HEK293 (cell line): ENCODE measurements at regions not wholly inside any gene's neighbourhood (a gene's known extent, or its start where the extent isn't known, plus 50 kb on each side); places are given as distances from the start of the nearest gene placed in this dataset.

ENCODE experiments used
- CTCF ChIA-PET: fragments of 350-600 bp; formaldehyde crosslinking; extraction: SDS; loops from one replicate; lab custom pipeline; 2021; ENCODE audit warnings: antibody characterized with exemption; lab: Yijun Ruan, JAX
- POLR2A ChIA-PET: fragments of 300-600 bp; formaldehyde crosslinking; extraction: SDS; loops from one replicate; lab custom pipeline; 2020; ENCODE audit warnings: antibody characterized with exemption, inconsistent platforms; lab: Yijun Ruan, JAX
- H3K27ac ChIP-seq: fragments of 200-500 bp; sonication (Bioruptor generic); 2 replicates; pipeline ENCODE4 v1.5.1; 2014; ENCODE audit warnings: low read depth, low read length, control low read depth, inconsistent platforms; ENCODE audit errors: extremely low read depth
- H3K36me3 ChIP-seq, 2 experiments: fragments of 200-500 bp in 1 of 2; sonication (Bioruptor generic) in 1 of 2; 1 replicate in 1 of 2; 2 replicates in 1 of 2; pipeline ENCODE4 v1.5.1; 2014 to 2017; ENCODE audit warnings: inconsistent platforms in 2 of 2, low read length in 2 of 2; ENCODE audit not compliant: control insufficient read depth in 2 of 2, insufficient read depth in 1 of 2
- H3K4me1 ChIP-seq: fragments of 200-500 bp; sonication (Bioruptor generic); 2 replicates; pipeline ENCODE4 v1.5.1; 2014; ENCODE audit warnings: mild to moderate bottlenecking, low read length, inconsistent platforms; ENCODE audit not compliant: control insufficient read depth, insufficient read depth
- H3K4me3 ChIP-seq: 2 replicates; pipeline ENCODE4 v1.5.1; 2011; ENCODE audit warnings: low read depth, mild to moderate bottlenecking, control low read depth, low read length, moderate library complexity
- H3K9me3 ChIP-seq: fragments of 200-500 bp; sonication (Bioruptor generic); 2 replicates; pipeline ENCODE4 v1.5.1; 2014; ENCODE audit warnings: low read depth, low read length, inconsistent platforms; ENCODE audit not compliant: control insufficient read depth, insufficient read depth
- EGR2 ChIP-seq: fragments of 450-650 bp; formaldehyde crosslinking; IDR thresholded peaks from 2 replicates; pipeline ENCODE4 v1.5.1; 2016; ENCODE audit warnings: low read depth, missing biosample characterization, missing genetic modification characterization
- GFI1B ChIP-seq: fragments of 450-650 bp; formaldehyde crosslinking; IDR thresholded peaks from 2 replicates; pipeline ENCODE4 v1.5.1; 2016; ENCODE audit warnings: missing biosample characterization, missing genetic modification characterization
- GLIS1 ChIP-seq: fragments of 450-650 bp; formaldehyde crosslinking; IDR thresholded peaks from 2 replicates; pipeline ENCODE4 v1.5.1; 2016; ENCODE audit warnings: missing biosample characterization, missing genetic modification characterization
- SP3 ChIP-seq: fragments of 450-650 bp; formaldehyde crosslinking; IDR thresholded peaks from 2 replicates; pipeline ENCODE4 v1.5.1; 2016; ENCODE audit warnings: missing biosample characterization, missing genetic modification characterization
- ZBTB1 ChIP-seq: fragments of 450-650 bp; formaldehyde crosslinking; IDR thresholded peaks from 2 replicates; pipeline ENCODE4 v1.5.1; 2016; ENCODE audit warnings: missing biosample characterization, missing genetic modification characterization
- ZBTB17 ChIP-seq: fragments of 450-650 bp; formaldehyde crosslinking; IDR thresholded peaks from 2 replicates; pipeline ENCODE4 v1.5.1; 2016; ENCODE audit warnings: missing biosample characterization, missing genetic modification characterization
- ZBTB20 ChIP-seq: fragments of 450-650 bp; formaldehyde crosslinking; IDR thresholded peaks from 2 replicates; pipeline ENCODE4 v1.5.1; 2016; ENCODE audit warnings: missing biosample characterization, missing genetic modification characterization
- ZFHX2 ChIP-seq: fragments of 450-650 bp; formaldehyde crosslinking; conservative IDR thresholded peaks from 2 replicates; pipeline ENCODE4 v1.5.1; 2016; ENCODE audit warnings: missing biosample characterization, missing genetic modification characterization
- ZNF10 ChIP-seq: fragments of 450-650 bp; formaldehyde crosslinking; IDR thresholded peaks from 2 replicates; pipeline ENCODE4 v1.5.1; 2017; ENCODE audit warnings: missing biosample characterization, missing genetic modification characterization
- ZNF133 ChIP-seq: fragments of 450-650 bp; formaldehyde crosslinking; IDR thresholded peaks from 2 replicates; pipeline ENCODE4 v1.5.1; 2016; ENCODE audit warnings: missing biosample characterization, missing genetic modification characterization
- ZNF16 ChIP-seq: fragments of 450-650 bp; formaldehyde crosslinking; IDR thresholded peaks from 2 replicates; pipeline ENCODE4 v1.5.1; 2016; ENCODE audit warnings: low read depth, missing biosample characterization, missing genetic modification characterization
- ZNF184 ChIP-seq: fragments of 450-650 bp; IDR thresholded peaks from 2 replicates; pipeline ENCODE4 v1.5.1; 2018; ENCODE audit warnings: missing biosample characterization, mild to moderate bottlenecking, missing genetic modification characterization
- ZNF19 ChIP-seq: fragments of 450-650 bp; formaldehyde crosslinking; IDR thresholded peaks from 2 replicates; pipeline ENCODE4; 2016; ENCODE audit warnings: missing biosample characterization, missing genetic modification characterization, low read depth
- ZNF23 ChIP-seq: fragments of 450-650 bp; formaldehyde crosslinking; IDR thresholded peaks from 2 replicates; pipeline ENCODE4 v1.5.1; 2016; ENCODE audit warnings: missing biosample characterization, missing genetic modification characterization, borderline replicate concordance
- ZNF266 ChIP-seq: fragments of 450-650 bp; formaldehyde crosslinking; IDR thresholded peaks from 2 replicates; pipeline ENCODE4 v1.5.1; 2016; ENCODE audit warnings: missing biosample characterization, missing genetic modification characterization, low read depth
- ZNF354C ChIP-seq: fragments of 450-650 bp; formaldehyde crosslinking; IDR thresholded peaks from 2 replicates; pipeline ENCODE4 v1.5.1; 2016; ENCODE audit warnings: missing biosample characterization, missing genetic modification characterization, low read depth, borderline replicate concordance
- ZNF404 ChIP-seq: fragments of 450-650 bp; formaldehyde crosslinking; IDR thresholded peaks from 2 replicates; pipeline ENCODE4 v1.5.1; 2017; ENCODE audit warnings: missing biosample characterization, missing genetic modification characterization
- ZNF423 ChIP-seq: fragments of 450-650 bp; formaldehyde crosslinking; IDR thresholded peaks from 2 replicates; pipeline ENCODE4 v1.5.1; 2016; ENCODE audit warnings: missing biosample characterization, missing genetic modification characterization
- ZNF629 ChIP-seq: fragments of 450-650 bp; formaldehyde crosslinking; IDR thresholded peaks from 2 replicates; pipeline ENCODE4 v1.5.1; 2017; ENCODE audit warnings: missing biosample characterization, missing genetic modification characterization
- ZNF654 ChIP-seq: fragments of 450-650 bp; formaldehyde crosslinking; IDR thresholded peaks from 2 replicates; pipeline ENCODE4 v1.5.1; 2016; ENCODE audit warnings: low read depth, missing biosample characterization, missing genetic modification characterization
- ZNF792 ChIP-seq: fragments of 450-650 bp; formaldehyde crosslinking; IDR thresholded peaks from 2 replicates; pipeline ENCODE4 v1.5.1; 2016; ENCODE audit warnings: missing biosample characterization, missing genetic modification characterization
- TF ChIP-seq, protein P1 (sequence below): fragments of 450-650 bp; formaldehyde crosslinking; IDR thresholded peaks from 2 replicates; pipeline ENCODE4 v1.5.1; 2017; ENCODE audit warnings: missing biosample characterization, mild to moderate bottlenecking, missing genetic modification characterization, moderate library complexity
- TF ChIP-seq, protein P2 (sequence below): fragments of 450-650 bp; formaldehyde crosslinking; IDR thresholded peaks from 2 replicates; pipeline ENCODE4 v1.5.1; 2016; ENCODE audit warnings: missing biosample characterization, missing genetic modification characterization
- TF ChIP-seq, protein P3 (sequence below): fragments of 450-650 bp; formaldehyde crosslinking; IDR thresholded peaks from 2 replicates; pipeline ENCODE4 v1.5.1; 2016; ENCODE audit warnings: missing biosample characterization, missing genetic modification characterization
- TF ChIP-seq, protein P4 (sequence below): fragments of 450-650 bp; formaldehyde crosslinking; IDR thresholded peaks from 2 replicates; pipeline ENCODE4 v1.5.1; 2016; ENCODE audit warnings: missing biosample characterization, missing genetic modification characterization
- TF ChIP-seq, protein P5 (sequence below): fragments of 450-650 bp; formaldehyde crosslinking; optimal IDR thresholded peaks from 2 replicates; pipeline ENCODE3; 2016; ENCODE audit warnings: missing biosample characterization, mild to moderate bottlenecking, missing genetic modification characterization

DNA sequence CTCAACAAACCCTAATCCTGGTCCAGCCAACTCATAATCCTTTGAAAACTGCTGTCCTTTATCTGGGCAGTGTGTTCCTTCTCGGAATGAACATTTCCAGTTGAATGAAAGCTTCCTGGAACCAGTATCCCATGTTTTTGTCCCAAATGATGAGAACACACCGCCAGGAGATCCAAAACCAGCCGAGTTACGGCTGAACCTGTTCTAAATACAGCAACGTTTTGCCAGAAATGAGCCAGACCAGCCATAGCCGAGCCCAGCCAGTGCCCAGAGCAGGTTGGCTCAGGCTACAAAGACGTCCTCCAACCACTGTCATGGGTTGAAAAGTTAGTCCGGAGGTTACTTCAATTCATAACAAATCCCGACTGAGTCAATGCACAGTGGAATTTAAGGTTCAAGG lies 67.6 kb upstream of the FOXF1 start:
- CTCF ChIA-PET: no interaction called here
- H3K36me3 ChIP-seq: no peaks in the 10 kb centered on the region
- TF ChIP-seq, protein P1, sequence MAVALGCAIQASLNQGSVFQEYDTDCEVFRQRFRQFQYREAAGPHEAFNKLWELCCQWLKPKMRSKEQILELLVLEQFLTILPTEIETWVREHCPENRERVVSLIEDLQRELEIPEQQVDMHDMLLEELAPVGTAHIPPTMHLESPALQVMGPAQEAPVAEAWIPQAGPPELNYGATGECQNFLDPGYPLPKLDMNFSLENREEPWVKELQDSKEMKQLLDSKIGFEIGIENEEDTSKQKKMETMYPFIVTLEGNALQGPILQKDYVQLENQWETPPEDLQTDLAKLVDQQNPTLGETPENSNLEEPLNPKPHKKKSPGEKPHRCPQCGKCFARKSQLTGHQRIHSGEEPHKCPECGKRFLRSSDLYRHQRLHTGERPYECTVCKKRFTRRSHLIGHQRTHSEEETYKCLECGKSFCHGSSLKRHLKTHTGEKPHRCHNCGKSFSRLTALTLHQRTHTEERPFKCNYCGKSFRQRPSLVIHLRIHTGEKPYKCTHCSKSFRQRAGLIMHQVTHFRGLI (tag by site-specific recombination): peak; percentile 89
- TF ChIP-seq GFI1B: no peak
- TF ChIP-seq, all 188 proteins: peak for 1
- no peaks in the 10 kb centered on the region for H3K9me3 ChIP-seq
- no peak overlapping the region for H3K4me3 ChIP-seq
- no peak overlapping the region for H3K27ac ChIP-seq
- H3K4me1 ChIP-seq: no peaks in the 10 kb centered on the region
- POLR2A ChIA-PET: no interaction called here

DNA sequence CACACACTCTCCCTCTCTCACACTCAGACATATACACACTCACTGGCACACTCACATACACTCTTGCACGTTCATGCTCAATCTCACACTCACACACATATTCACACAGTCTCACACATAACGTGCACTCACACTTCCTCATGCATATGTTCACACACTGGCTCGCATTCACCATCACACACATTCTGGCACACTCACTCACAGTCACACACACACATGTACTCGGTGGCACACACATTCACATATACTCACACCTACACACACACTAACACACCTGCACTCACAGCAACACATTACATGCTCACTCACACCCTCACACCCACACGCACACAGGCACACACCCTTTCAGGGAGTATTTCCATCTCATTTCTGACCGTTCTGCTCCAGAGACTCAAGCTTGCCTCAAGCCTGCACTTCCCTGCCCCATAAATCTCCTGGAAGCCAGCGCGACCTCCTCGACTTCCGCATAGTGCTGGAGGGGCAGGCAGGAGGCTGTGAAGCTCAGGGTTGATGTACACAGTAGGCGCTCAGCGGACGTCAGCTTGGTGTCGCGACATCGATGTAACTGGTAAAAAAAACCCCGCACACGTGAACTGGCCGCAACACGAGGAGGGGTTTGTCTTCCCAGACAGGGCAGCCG lies 66.7 kb upstream of the FOXF1 start:
- H3K4me3 ChIP-seq: no peak overlapping the region
- H3K4me1 ChIP-seq: no peaks in the 10 kb centered on the region
- H3K9me3 ChIP-seq: no peaks in the 10 kb centered on the region
- POLR2A ChIA-PET: no interaction called here
- H3K27ac ChIP-seq: no peak overlapping the region
- no peaks in the 10 kb centered on the region for H3K36me3 ChIP-seq
- CTCF ChIA-PET: no interaction called here
- TF ChIP-seq ZBTB17 (tag by site-specific recombination) (no peak), ZNF266 (tag by site-specific recombination) (no peak), ZNF629 (no peak), ZNF792 (tag by site-specific recombination) (0 out of 2 replicates have a peak, but pooled peaks have one; percentile 18), ZNF184 (tag by site-specific recombination) (no peak), ZBTB20 (no peak), ZNF19 (tag by site-specific recombination) (no peak), ZNF654 (tag by site-specific recombination) (no peak), ZFHX2 (tag by site-specific recombination) (peak; percentile 88), ZNF354C (tag by site-specific recombination) (no peak), ZNF16 (no peak), ZNF10 (tag by site-specific recombination) (no peak), ZNF23 (tag by site-specific recombination) (no peak), ZNF133 (peak; percentile 22; the same call in 1 of the 2 replicates), ZBTB1 (tag by site-specific recombination) (no peak), ZNF404 (tag by site-specific recombination) (no peak), ZNF423 (tag by site-specific recombination) (no peak), EGR2 (tag by site-specific recombination) (peak; percentile 81), GLIS1 (no peak), SP3 (no peak)
- TF ChIP-seq, protein P2, sequence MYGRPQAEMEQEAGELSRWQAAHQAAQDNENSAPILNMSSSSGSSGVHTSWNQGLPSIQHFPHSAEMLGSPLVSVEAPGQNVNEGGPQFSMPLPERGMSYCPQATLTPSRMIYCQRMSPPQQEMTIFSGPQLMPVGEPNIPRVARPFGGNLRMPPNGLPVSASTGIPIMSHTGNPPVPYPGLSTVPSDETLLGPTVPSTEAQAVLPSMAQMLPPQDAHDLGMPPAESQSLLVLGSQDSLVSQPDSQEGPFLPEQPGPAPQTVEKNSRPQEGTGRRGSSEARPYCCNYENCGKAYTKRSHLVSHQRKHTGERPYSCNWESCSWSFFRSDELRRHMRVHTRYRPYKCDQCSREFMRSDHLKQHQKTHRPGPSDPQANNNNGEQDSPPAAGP (tag by site-specific recombination): no peak
- TF ChIP-seq, protein P3, sequence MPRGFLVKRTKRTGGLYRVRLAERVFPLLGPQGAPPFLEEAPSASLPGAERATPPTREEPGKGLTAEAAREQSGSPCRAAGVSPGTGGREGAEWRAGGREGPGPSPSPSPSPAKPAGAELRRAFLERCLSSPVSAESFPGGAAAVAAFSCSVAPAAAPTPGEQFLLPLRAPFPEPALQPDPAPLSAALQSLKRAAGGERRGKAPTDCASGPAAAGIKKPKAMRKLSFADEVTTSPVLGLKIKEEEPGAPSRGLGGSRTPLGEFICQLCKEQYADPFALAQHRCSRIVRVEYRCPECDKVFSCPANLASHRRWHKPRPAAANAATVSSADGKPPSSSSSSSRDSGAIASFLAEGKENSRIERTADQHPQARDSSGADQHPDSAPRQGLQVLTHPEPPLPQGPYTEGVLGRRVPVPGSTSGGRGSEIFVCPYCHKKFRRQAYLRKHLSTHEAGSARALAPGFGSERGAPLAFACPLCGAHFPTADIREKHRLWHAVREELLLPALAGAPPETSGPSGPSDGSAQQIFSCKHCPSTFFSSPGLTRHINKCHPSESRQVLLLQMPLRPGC (tag by site-specific recombination): no peak
- TF ChIP-seq, protein P4, sequence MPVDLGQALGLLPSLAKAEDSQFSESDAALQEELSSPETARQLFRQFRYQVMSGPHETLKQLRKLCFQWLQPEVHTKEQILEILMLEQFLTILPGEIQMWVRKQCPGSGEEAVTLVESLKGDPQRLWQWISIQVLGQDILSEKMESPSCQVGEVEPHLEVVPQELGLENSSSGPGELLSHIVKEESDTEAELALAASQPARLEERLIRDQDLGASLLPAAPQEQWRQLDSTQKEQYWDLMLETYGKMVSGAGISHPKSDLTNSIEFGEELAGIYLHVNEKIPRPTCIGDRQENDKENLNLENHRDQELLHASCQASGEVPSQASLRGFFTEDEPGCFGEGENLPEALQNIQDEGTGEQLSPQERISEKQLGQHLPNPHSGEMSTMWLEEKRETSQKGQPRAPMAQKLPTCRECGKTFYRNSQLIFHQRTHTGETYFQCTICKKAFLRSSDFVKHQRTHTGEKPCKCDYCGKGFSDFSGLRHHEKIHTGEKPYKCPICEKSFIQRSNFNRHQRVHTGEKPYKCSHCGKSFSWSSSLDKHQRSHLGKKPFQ (tag by site-specific recombination): peak; percentile 85
- TF ChIP-seq, protein P5, sequence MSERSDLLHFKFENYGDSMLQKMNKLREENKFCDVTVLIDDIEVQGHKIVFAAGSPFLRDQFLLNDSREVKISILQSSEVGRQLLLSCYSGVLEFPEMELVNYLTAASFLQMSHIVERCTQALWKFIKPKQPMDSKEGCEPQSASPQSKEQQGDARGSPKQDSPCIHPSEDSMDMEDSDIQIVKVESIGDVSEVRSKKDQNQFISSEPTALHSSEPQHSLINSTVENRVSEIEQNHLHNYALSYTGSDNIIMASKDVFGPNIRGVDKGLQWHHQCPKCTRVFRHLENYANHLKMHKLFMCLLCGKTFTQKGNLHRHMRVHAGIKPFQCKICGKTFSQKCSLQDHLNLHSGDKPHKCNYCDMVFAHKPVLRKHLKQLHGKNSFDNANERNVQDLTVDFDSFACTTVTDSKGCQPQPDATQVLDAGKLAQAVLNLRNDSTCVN (tag by site-specific recombination): no peak
